Tibial nerve (tissue), 4 donors: ENCODE measurements at regions not wholly inside any gene's neighbourhood (a gene's known extent, or its start where the extent isn't known, plus 50 kb on each side); places are given as distances from the start of the nearest gene placed in this dataset.

Source experiments
- DNase-seq, 2 donors: peaks; one replicate each; pipeline ENCODE4 v3.0.0-alpha.2; 2019; ENCODE audit warnings: low spot score in 2 of 2
- H3K27ac ChIP-seq, 4 donors: fragments of 200-600 bp; sonication (generic) in 3 of 4; one replicate each; pipeline ENCODE4 v1.5.1; 2017 to 2019; ENCODE audit warnings: mild to moderate bottlenecking in 1 of 4
- H3K27me3 ChIP-seq, 2 donors: fragments of 200-600 bp; sonication (generic) in 1 of 2; one replicate each; pipeline versions ENCODE4 v1.5.1 to v1.6.0; 2017 to 2019
- H3K36me3 ChIP-seq, 3 donors: fragments of 200-600 bp; sonication (generic); one replicate each; pipeline ENCODE4 v1.5.1; 2018 to 2019
- H3K4me1 ChIP-seq, 4 donors: fragments of 200-600 bp; sonication (generic) in 3 of 4; one replicate each; pipeline ENCODE4 v1.5.1; 2017 to 2019
- H3K4me3 ChIP-seq, 4 donors: fragments of 200-600 bp; sonication (generic) in 3 of 4; one replicate each; pipeline ENCODE4 v1.5.1; 2017 to 2019; ENCODE audit warnings: mild to moderate bottlenecking in 1 of 4, moderate library complexity in 1 of 4
- H3K9me3 ChIP-seq, 4 donors: fragments of 200-600 bp; sonication (generic) in 3 of 4; one replicate each; pipeline ENCODE4 v1.5.1; 2017 to 2019
- EP300 ChIP-seq, 2 donors: sonication (generic); formaldehyde crosslinking; IDR thresholded peaks; one replicate each; pipeline ENCODE4 v1.6.1; 2017; ENCODE audit warnings: antibody characterized with exemption in 2 of 2, mild to moderate bottlenecking in 1 of 2
- POLR2A ChIP-seq, 2 donors: fragments of 450-650 bp; IDR thresholded peaks; one replicate each; pipeline ENCODE4 v1.6.1; 2017; ENCODE audit warnings: antibody characterized with exemption in 2 of 2, mild to moderate bottlenecking in 2 of 2, moderate library complexity in 2 of 2
- WGBS, 2 donors: methylation state at CpG; one replicate each; pipeline ENCODE4 v1.1.5; 2018; 5-methylcytosine and 5-hydroxymethylcytosine counted together
- TF ChIP-seq, protein P1 (sequence below), 5 experiments: fragments of 200-600 bp in 3 of 5; fragments of 450-650 bp in 2 of 5; sonication (generic) in 3 of 5; IDR thresholded peaks; one replicate each; pipeline ENCODE4 v1.5.1; 2016 to 2019; ENCODE audit warnings: antibody characterized with exemption in 5 of 5, mild to moderate bottlenecking in 3 of 5, moderate library complexity in 2 of 5

DNA sequence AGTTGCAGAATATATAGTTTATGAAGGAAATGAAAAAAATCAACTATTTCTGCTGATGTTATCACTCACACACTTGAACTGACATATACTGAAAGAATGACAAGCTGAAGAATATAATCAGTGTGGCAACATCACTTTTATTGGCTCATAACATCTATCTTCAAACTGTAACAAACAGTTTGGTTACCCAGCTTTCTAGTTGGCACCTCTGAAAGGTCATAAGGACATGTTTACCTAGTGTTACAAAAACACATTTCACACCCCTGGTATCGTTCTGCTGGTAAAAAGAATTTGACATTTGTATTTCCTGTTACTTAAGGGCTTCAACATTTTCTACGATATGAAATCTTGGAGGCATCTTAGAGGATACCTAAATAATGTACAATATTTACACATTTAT, 1267.0 kb upstream of the NCAM2 start:
- 32% methylated on average over 2 of the region's 2 CpGs for WGBS, 2 donors

DNA sequence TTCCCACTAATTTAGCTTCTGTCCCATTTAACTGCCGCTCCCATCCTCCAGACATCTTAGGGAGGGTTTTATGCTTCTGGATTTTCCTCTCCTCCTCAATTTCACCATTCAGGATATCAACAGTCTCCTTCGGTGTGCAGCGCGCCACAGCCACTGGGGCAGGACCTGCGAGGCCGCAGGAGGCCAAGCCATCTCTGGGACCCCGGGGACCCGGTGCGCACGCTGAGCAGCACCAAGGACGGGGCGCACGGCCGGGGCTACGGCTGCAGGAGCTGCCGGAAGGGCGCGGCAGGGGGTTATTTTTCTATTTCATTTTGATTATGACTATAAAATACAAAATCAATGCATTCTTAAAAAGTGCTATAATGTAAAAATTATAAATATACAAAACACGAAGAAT, 1238.4 kb upstream of the NCAM2 start:
- Histone ChIP-seq H3K27me3 (no peaks in the 10 kb centered on the region), H3K4me1 (no peaks in the 10 kb centered on the region), H3K36me3 (no peaks in the 10 kb centered on the region), H3K9me3 (no peaks in the 10 kb centered on the region), H3K27ac (no peak overlapping the region), H3K4me3 (no peak overlapping the region)
- WGBS, 2 donors: 95 to 97% methylated on average over 19 of the region's 19 CpGs
- DNase-seq: no peak
- TF ChIP-seq, protein P1, sequence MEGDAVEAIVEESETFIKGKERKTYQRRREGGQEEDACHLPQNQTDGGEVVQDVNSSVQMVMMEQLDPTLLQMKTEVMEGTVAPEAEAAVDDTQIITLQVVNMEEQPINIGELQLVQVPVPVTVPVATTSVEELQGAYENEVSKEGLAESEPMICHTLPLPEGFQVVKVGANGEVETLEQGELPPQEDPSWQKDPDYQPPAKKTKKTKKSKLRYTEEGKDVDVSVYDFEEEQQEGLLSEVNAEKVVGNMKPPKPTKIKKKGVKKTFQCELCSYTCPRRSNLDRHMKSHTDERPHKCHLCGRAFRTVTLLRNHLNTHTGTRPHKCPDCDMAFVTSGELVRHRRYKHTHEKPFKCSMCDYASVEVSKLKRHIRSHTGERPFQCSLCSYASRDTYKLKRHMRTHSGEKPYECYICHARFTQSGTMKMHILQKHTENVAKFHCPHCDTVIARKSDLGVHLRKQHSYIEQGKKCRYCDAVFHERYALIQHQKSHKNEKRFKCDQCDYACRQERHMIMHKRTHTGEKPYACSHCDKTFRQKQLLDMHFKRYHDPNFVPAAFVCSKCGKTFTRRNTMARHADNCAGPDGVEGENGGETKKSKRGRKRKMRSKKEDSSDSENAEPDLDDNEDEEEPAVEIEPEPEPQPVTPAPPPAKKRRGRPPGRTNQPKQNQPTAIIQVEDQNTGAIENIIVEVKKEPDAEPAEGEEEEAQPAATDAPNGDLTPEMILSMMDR (IDR thresholded peaks at IDR 0.05): no peak
- TF ChIP-seq EP300 (IDR thresholded peaks at IDR 0.05) (no peak), POLR2A (IDR thresholded peaks at IDR 0.05) (no peak)

More for the DNA sequence above, 1267.0 kb upstream of the NCAM2 start:
- DNase-seq: no peak
- no peak overlapping the region for H3K27ac ChIP-seq
- no peaks in the 10 kb centered on the region for H3K36me3 ChIP-seq
- H3K4me1 ChIP-seq: no peaks in the 10 kb centered on the region
- H3K27me3 ChIP-seq: no peaks in the 10 kb centered on the region
- TF ChIP-seq, protein P1 (IDR thresholded peaks at IDR 0.05): no peak
- TF ChIP-seq EP300 (IDR thresholded peaks at IDR 0.05) (no peak), POLR2A (IDR thresholded peaks at IDR 0.05) (no peak)
- no peaks in the 10 kb centered on the region for H3K9me3 ChIP-seq
- H3K4me3 ChIP-seq: no peak overlapping the region

DNA sequence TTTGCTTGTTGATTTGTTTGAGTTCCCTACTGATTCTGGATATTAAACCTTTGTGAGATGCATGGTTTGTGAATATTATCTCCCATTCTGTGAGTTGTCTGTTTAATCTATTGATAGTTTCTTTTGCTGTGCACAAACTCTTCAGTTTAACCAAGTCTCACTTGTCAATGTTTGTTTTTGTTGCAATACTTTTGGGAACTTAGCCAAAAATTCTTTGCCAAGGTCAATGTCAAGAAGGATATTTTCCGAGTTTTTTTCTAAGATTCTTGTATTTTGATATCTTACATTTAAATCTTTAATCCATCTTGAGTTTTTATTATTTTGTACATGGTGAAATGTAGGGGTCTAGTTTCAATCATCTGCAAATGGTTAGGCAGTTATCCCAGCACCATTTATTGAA, 1230.7 kb upstream of the NCAM2 start:
- Histone ChIP-seq H3K27ac (no peak overlapping the region), H3K27me3 (no peaks in the 10 kb centered on the region), H3K4me3 (no peak overlapping the region), H3K9me3 (no peaks in the 10 kb centered on the region), H3K36me3 (no peaks in the 10 kb centered on the region), H3K4me1 (no peaks in the 10 kb centered on the region)
- 13 to 20% methylated on average over 1 of the region's 1 CpG for WGBS, 2 donors
- TF ChIP-seq POLR2A (IDR thresholded peaks at IDR 0.05) (no peak), EP300 (IDR thresholded peaks at IDR 0.05) (no peak)
- TF ChIP-seq, protein P1 (IDR thresholded peaks at IDR 0.05): no peak
- DNase-seq: no peak

DNA sequence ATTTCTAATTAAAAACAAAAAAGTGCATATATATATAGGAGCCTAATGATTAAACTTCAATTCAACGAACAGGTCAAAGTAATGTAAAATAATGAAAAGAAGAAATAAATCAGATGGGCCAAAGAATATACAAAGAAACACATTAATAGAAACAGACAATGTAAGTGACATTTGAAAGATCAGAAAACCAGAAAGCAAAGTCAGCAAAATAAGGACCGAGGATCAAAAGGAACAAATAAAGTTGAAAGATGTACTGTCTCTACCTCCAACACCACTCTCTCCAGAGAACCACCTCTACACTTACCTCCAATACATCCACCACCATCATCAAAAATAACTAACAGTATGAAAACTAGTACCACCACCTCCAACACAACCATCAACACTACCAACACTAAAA, 1226.3 kb upstream of the NCAM2 start:
- no peaks in the 10 kb centered on the region for H3K9me3 ChIP-seq
- no peaks in the 10 kb centered on the region for H3K27me3 ChIP-seq
- TF ChIP-seq, protein P1 (IDR thresholded peaks at IDR 0.05): no peak
- no peak for TF ChIP-seq EP300 (IDR thresholded peaks at IDR 0.05)
- no peak for TF ChIP-seq POLR2A (IDR thresholded peaks at IDR 0.05)
- 59 to 63% methylated on average over 2 of the region's 2 CpGs for WGBS, 2 donors
- H3K36me3 ChIP-seq: no peaks in the 10 kb centered on the region
- no peak for DNase-seq
- no peak overlapping the region for H3K4me3 ChIP-seq
- H3K4me1 ChIP-seq: no peaks in the 10 kb centered on the region
- no peak overlapping the region for H3K27ac ChIP-seq

DNA sequence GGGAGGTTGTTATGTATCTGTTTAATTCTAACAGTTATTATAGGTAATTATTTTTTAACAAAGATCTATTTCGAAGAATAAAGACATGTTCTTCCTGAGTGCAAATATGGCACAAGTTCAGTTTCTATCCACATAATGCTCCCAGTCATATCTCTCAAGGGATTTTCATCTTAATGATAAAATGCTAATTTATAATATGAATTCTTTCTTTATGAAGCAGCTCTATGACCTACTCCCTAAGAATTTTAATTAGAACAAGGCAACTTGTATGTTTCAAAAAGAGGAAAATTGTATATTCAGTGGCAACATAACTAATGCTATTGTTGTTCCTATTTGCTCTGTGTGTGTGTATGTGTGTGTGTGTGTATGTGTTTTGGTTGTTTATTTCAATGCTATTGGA, 1222.1 kb upstream of the NCAM2 start:
- H3K4me3 ChIP-seq: no peak overlapping the region
- 28 to 45% methylated on average over 1 of the region's 1 CpG for WGBS, 2 donors
- no peaks in the 10 kb centered on the region for H3K9me3 ChIP-seq
- H3K27ac ChIP-seq: no peak overlapping the region
- H3K4me1 ChIP-seq: no peaks in the 10 kb centered on the region
- no peaks in the 10 kb centered on the region for H3K36me3 ChIP-seq
- no peak for DNase-seq
- TF ChIP-seq EP300 (IDR thresholded peaks at IDR 0.05) (no peak), POLR2A (IDR thresholded peaks at IDR 0.05) (no peak)
- TF ChIP-seq, protein P1 (IDR thresholded peaks at IDR 0.05): no peak
- no peaks in the 10 kb centered on the region for H3K27me3 ChIP-seq
